K562 (cell line): ENCODE measurements at regions not wholly inside any gene's neighbourhood (a gene's known extent, or its start where the extent isn't known, plus 50 kb on each side); places are given as distances from the start of the nearest gene placed in this dataset.

Source experiments
- ATAC-seq: fragments of 200-7000 bp; cut with Tn5 transposase; 3 replicates; pipeline ENCODE4 v1.9.1; 2020; ENCODE audit warnings: moderate library complexity
- BruUV-seq: library from RNA; stranded (reverse); fragments of 400-500 nt; replicated peaks from 2 replicates; lab custom pipeline; 2021; lab: Mats Ljungman, UMichigan
- CTCF ChIA-PET: fragments of 300-600 bp; formaldehyde crosslinking; extraction: SDS; loops from one replicate; lab custom pipeline; 2021; ENCODE audit warnings: low intra/inter-chr PET ratio; lab: Yijun Ruan, JAX
- POLR2A ChIA-PET: fragments of 300-600, 350-650 bp; sonication (Branson Sonifier 250); formaldehyde crosslinking; extraction: SDS; loops from one replicate; lab custom pipeline; 2021; ENCODE audit warnings: antibody characterized with exemption, inconsistent platforms; lab: Yijun Ruan, JAX
- DNase-seq, 4 experiments: peaks; one replicate each; pipeline versions ENCODE4 v3.0.0 to v3.0.0-alpha.2; 2011 to 2018; ENCODE audit warnings: low spot score in 3 of 4, mixed read lengths in 3 of 4; ENCODE audit errors: extremely low read depth in 1 of 4
- FAIRE-seq: peaks from 2 replicates; lab custom pipeline; 2011; peaks lifted over from hg19 to GRCh38; lab: Jason Lieb, UNC
- H2AFZ ChIP-seq: 2 replicates; pipeline ENCODE4 v1.6.0; 2011; ENCODE audit warnings: low read depth, low read length, control low read depth, inconsistent platforms
- H3K27ac ChIP-seq: fragments of 200-600 bp; 3 replicates; pipeline ENCODE4 v1.8.0; 2011; ENCODE audit warnings: low read depth, mild to moderate bottlenecking, control low read depth, inconsistent platforms, low read length, moderate library complexity, mixed read lengths; ENCODE audit errors: extremely low read depth
- H3K27me3 ChIP-seq, 2 experiments: fragments of 300-600 bp in 1 of 2; 2 replicates in 1 of 2; 3 replicates in 1 of 2; pipeline versions ENCODE4 v1.6.0 to v1.8.0; 2011; ENCODE audit warnings: inconsistent platforms in 2 of 2, low read length in 2 of 2, mild to moderate bottlenecking in 1 of 2, mixed read lengths in 1 of 2, moderate library complexity in 1 of 2; ENCODE audit not compliant: control insufficient read depth in 2 of 2, insufficient read depth in 2 of 2
- H3K36me3 ChIP-seq: fragments of 300-600 bp; 3 replicates; pipeline ENCODE4 v1.8.0; 2011; ENCODE audit warnings: mild to moderate bottlenecking, low read length, inconsistent platforms; ENCODE audit not compliant: control insufficient read depth, insufficient read depth
- H3K4me1 ChIP-seq, 2 experiments: fragments of 200-600 bp in 1 of 2; replicated peaks in 1 of 2; 2 replicates in 1 of 2; 3 replicates in 1 of 2; pipeline versions ENCODE4 v1.5.1 to v1.8.0; 2011; ENCODE audit warnings: inconsistent platforms in 2 of 2, low read length in 2 of 2, mild to moderate bottlenecking in 1 of 2, mixed read lengths in 1 of 2, moderate library complexity in 1 of 2; ENCODE audit not compliant: control insufficient read depth in 2 of 2, insufficient read depth in 2 of 2
- H3K4me2 ChIP-seq: 2 replicates; pipeline ENCODE4 v1.6.1; 2011; ENCODE audit warnings: low read length, control low read depth, inconsistent platforms, mixed read lengths; ENCODE audit not compliant: insufficient read depth
- H3K4me3 ChIP-seq: fragments of 200-600 bp; sonication (generic), shearing (Covaris generic); 2 replicates; pipeline ENCODE4 v1.5.1; 2016; ENCODE audit warnings: control low read depth, inconsistent platforms
- H3K79me2 ChIP-seq: fragments of 200-600 bp; 3 replicates; pipeline ENCODE4 v1.8.0; 2011; ENCODE audit warnings: low read length, inconsistent platforms; ENCODE audit not compliant: control insufficient read depth, insufficient read depth
- H3K9ac ChIP-seq, 2 experiments: 2 replicates each; pipeline versions ENCODE4 v1.6.0 to v1.6.1; 2011; ENCODE audit warnings: low read depth in 2 of 2, low read length in 2 of 2, control low read depth in 1 of 2, inconsistent platforms in 1 of 2, mild to moderate bottlenecking in 1 of 2, mixed read lengths in 1 of 2; ENCODE audit not compliant: insufficient read depth in 1 of 2
- H3K9me1 ChIP-seq: one replicate; pipeline ENCODE4 v1.6.0; 2011; ENCODE audit warnings: inconsistent platforms, mild to moderate bottlenecking, low read length, moderate library complexity; ENCODE audit not compliant: control insufficient read depth, insufficient read depth
- H3K9me3 ChIP-seq: replicated peaks from 2 replicates; pipeline ENCODE4 v1.5.1; 2011; ENCODE audit warnings: low read depth, low read length, inconsistent platforms; ENCODE audit not compliant: control insufficient read depth, insufficient read depth
- H4K20me1 ChIP-seq: replicated peaks from 2 replicates; pipeline ENCODE4 v1.6.1; 2011; ENCODE audit warnings: low read length, inconsistent platforms, mixed read lengths; ENCODE audit not compliant: control insufficient read depth, insufficient read depth
- C11orf30 ChIP-seq: fragments of 450-650 bp; IDR thresholded peaks from 2 replicates; pipeline ENCODE4 v1.6.1; 2016; ENCODE audit warnings: low read depth, mild to moderate bottlenecking
- DACH1 ChIP-seq: fragments of 450-650 bp; IDR thresholded peaks from 2 replicates; pipeline ENCODE4 v1.6.1; 2018; ENCODE audit not compliant: partially characterized antibody
- FIP1L1 ChIP-seq: fragments of 200-400 bp; formaldehyde crosslinking; IDR thresholded peaks from 2 replicates; pipeline ENCODE4 v1.6.1; 2018; ENCODE audit warnings: mild to moderate bottlenecking, low read depth, low read length; ENCODE audit not compliant: poor library complexity, severe bottlenecking
- HIVEP1 ChIP-seq: fragments of 250-450 bp; sonication (Bioruptor Pico); IDR thresholded peaks from 2 replicates; pipeline ENCODE4 v1.4.0; 2020; ENCODE audit warnings: mild to moderate bottlenecking
- MBD2 ChIP-seq: sonication (generic); IDR thresholded peaks from 2 replicates; pipeline ENCODE4 v1.6.1; 2016; ENCODE audit warnings: low read depth, borderline replicate concordance
- POLR2H ChIP-seq: IDR thresholded peaks from 2 replicates; pipeline ENCODE4 v1.6.1; 2016; ENCODE audit warnings: missing genetic modification characterization, low read depth, mild to moderate bottlenecking, control low read depth, missing compliant biosample characterization, moderate library complexity
- RCOR1 ChIP-seq, 2 experiments: IDR thresholded peaks; 2 replicates each; pipeline ENCODE4 v1.6.1; 2012; ENCODE audit warnings: low read depth in 2 of 2, low read length in 2 of 2, borderline replicate concordance in 1 of 2, improper control_type of control experiment in 1 of 2
- RHOXF2B ChIP-seq: fragments of 250-450 bp; sonication (Bioruptor Pico); conservative IDR thresholded peaks from 2 replicates; pipeline ENCODE4 v1.5.1; 2021
- ZNF121 ChIP-seq: sonication (generic); formaldehyde crosslinking; conservative IDR thresholded peaks from 2 replicates; pipeline ENCODE4 v1.8.0; 2022; ENCODE audit warnings: missing genetic modification reagents
- ZNF764 ChIP-seq: fragments of 250-450 bp; sonication (Bioruptor Pico); IDR thresholded peaks from 2 replicates; pipeline ENCODE4 v1.4.0; 2020; ENCODE audit warnings: low read depth, mild to moderate bottlenecking, moderate library complexity
- ZNF766 ChIP-seq: fragments of 200-800 bp; sonication (Bioruptor generic); conservative IDR thresholded peaks from 2 replicates; pipeline ENCODE4 v1.6.1; 2016; ENCODE audit warnings: missing genetic modification characterization, missing compliant biosample characterization
- WGBS: fragments of 100-300 bp; shearing (Covaris generic); methylation state at CpG from one replicate; pipeline ENCODE4 v1.1.6; 2016; ENCODE audit warnings: low coverage, mixed read lengths; ENCODE audit not compliant: insufficient coverage; ENCODE audit errors: missing lambda C conversion rate; 5-methylcytosine and 5-hydroxymethylcytosine counted together
- in situ Hi-C: fragments of 300-500 bp; cut with MboI; formaldehyde crosslinking; loops from 4 replicates; pipeline ENCODE4 v1.15.0; 2018; ENCODE audit warnings: inconsistent platforms, mixed read lengths
- intact Hi-C: fragments of 100-400 bp; cut with micrococcal nuclease; formaldehyde crosslinking; loops from 2 replicates; pipeline ENCODE4 v1.14.2; 2022
- TF ChIP-seq, protein P1 (sequence below): fragments of 250-450 bp; sonication (Bioruptor Pico); IDR thresholded peaks from 2 replicates; pipeline ENCODE4 v1.6.1; 2021; ENCODE audit warnings: mild to moderate bottlenecking
- TF ChIP-seq, protein P2 (sequence below): sonication (generic); formaldehyde crosslinking; IDR thresholded peaks from 2 replicates; pipeline ENCODE4 v1.8.1; 2023; ENCODE audit warnings: mild to moderate bottlenecking, missing genetic modification reagents

DNA sequence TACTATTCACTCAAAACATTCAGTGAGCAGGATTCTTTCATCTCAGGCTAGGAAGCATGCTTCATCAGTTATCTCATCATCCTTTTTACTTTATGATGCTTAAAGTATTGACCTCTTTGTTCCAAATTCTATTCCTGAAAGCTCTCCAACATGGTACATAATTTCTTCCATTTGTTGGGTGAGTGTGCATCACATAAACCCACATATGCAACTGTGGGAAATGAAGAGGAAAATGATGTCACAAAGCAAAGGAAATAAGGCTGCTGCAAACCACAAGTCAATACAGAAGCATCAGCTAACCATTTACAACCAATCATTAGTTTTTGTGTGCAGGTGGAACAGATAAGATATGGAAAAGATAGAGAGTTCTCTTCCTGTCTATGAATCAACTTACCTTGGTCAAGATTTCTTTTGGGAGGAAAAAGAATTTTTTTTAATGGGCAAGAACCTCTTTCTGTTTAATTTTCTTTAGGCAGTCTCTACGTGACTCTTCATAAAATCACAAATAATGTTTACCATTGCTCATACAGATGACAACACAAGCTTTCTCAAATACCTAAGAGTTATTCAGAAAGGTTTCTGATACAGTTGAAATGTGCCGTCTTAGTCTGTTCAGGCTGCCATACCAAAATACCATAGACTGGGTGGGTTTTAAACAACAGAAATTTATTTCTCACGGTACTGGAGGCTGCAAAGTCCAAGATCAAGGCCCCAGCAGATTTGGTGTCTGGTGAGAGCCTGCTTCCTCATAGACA, 259.9 kb downstream of the ADGRG6 start:
- no peak overlapping the region for H3K4me2 ChIP-seq
- DNase-seq, result no peak
- H3K9me3 ChIP-seq, result no peaks in the 10 kb centered on the region
- ChIA-PET POLR2A (no interaction called here), CTCF (no interaction called here)
- in situ Hi-C loops, result no loop called here
- H2AFZ ChIP-seq, result no peak overlapping the region
- H4K20me1 ChIP-seq, result no peaks in the 10 kb centered on the region
- ATAC-seq, result no peak
- 0% methylated on average over 3 of the region's 3 CpGs for WGBS
- BruUV-seq, result no TSS peak
- H3K27me3 ChIP-seq, result no peaks in the 10 kb centered on the region
- H3K27ac ChIP-seq, result no peak overlapping the region
- TF ChIP-seq MBD2, result no peak
- TF ChIP-seq ZNF764, result no peak
- TF ChIP-seq DACH1, result no peak
- TF ChIP-seq C11orf30, result no peak
- TF ChIP-seq HIVEP1 (CRISPR knock-in tag), result no peak
- no peak for TF ChIP-seq POLR2H (tag)
- no peak for TF ChIP-seq ZNF121
- TF ChIP-seq RHOXF2B (CRISPR knock-in tag), result no peak
- TF ChIP-seq RCOR1 (IDR thresholded peaks at IDR 0.05; ENCODE audit: borderline replicate concordance in 1 of 2, low read depth in 2 of 2, low read length in 2 of 2), result no peak
- TF ChIP-seq ZNF766 (CRISPR knock-in tag), result no peak
- TF ChIP-seq, protein P1, sequence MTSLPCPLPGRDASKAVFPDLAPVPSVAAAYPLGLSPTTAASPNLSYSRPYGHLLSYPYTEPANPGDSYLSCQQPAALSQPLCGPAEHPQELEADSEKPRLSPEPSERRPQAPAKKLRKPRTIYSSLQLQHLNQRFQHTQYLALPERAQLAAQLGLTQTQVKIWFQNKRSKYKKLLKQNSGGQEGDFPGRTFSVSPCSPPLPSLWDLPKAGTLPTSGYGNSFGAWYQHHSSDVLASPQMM, result no peak
- TF ChIP-seq, protein P2, sequence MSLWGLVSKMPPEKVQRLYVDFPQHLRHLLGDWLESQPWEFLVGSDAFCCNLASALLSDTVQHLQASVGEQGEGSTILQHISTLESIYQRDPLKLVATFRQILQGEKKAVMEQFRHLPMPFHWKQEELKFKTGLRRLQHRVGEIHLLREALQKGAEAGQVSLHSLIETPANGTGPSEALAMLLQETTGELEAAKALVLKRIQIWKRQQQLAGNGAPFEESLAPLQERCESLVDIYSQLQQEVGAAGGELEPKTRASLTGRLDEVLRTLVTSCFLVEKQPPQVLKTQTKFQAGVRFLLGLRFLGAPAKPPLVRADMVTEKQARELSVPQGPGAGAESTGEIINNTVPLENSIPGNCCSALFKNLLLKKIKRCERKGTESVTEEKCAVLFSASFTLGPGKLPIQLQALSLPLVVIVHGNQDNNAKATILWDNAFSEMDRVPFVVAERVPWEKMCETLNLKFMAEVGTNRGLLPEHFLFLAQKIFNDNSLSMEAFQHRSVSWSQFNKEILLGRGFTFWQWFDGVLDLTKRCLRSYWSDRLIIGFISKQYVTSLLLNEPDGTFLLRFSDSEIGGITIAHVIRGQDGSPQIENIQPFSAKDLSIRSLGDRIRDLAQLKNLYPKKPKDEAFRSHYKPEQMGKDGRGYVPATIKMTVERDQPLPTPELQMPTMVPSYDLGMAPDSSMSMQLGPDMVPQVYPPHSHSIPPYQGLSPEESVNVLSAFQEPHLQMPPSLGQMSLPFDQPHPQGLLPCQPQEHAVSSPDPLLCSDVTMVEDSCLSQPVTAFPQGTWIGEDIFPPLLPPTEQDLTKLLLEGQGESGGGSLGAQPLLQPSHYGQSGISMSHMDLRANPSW (CRISPR knock-in tag), result no peak
- no peak for TF ChIP-seq FIP1L1
- intact Hi-C loops, result no loop called here
- no peaks in the 10 kb centered on the region for H3K9me1 ChIP-seq
- H3K4me1 ChIP-seq, result no peaks in the 10 kb centered on the region
- H3K9ac ChIP-seq, result no peak overlapping the region
- H3K4me3 ChIP-seq, result no peak overlapping the region
- no peaks in the 10 kb centered on the region for H3K36me3 ChIP-seq
- FAIRE-seq, result no peak
- no peaks in the 10 kb centered on the region for H3K79me2 ChIP-seq
